ENCODE measurements at regions not wholly inside any gene's neighbourhood (a gene's known extent, or its start where the extent isn't known, plus 50 kb on each side); places are given as distances from the start of the nearest gene placed in this dataset.

DNA sequence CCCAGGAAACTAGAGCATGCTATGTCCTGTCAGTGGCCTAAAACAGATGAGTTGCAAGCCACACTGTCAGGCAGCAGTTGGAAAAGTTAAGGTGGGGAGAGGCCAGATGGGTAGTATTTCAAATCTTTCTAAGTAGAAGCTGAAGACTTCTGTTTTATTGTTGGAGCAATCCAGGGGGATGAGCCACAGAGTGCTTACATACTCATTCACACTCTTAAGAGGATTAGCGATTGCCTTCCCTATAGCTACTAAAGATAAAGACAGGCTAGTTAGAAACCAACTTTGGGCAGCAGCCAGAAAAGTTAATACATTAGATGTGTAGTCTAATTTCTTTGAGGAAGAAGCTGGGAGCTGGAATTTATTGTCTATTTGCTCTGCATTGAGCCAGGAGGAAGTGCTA is 61.7 kb upstream of the ELAVL2 start:
- TF ChIP-seq GABPA (IDR thresholded peaks at IDR 0.05; ENCODE audit: low read depth) (no peak), POLR2AphosphoS5 (IDR thresholded peaks at IDR 0.05; ENCODE audit: low read depth) (no peak), SPI1 (IDR thresholded peaks at IDR 0.05; ENCODE audit: borderline replicate concordance, low read depth) (no peak)
- TF ChIP-seq, protein P1, sequence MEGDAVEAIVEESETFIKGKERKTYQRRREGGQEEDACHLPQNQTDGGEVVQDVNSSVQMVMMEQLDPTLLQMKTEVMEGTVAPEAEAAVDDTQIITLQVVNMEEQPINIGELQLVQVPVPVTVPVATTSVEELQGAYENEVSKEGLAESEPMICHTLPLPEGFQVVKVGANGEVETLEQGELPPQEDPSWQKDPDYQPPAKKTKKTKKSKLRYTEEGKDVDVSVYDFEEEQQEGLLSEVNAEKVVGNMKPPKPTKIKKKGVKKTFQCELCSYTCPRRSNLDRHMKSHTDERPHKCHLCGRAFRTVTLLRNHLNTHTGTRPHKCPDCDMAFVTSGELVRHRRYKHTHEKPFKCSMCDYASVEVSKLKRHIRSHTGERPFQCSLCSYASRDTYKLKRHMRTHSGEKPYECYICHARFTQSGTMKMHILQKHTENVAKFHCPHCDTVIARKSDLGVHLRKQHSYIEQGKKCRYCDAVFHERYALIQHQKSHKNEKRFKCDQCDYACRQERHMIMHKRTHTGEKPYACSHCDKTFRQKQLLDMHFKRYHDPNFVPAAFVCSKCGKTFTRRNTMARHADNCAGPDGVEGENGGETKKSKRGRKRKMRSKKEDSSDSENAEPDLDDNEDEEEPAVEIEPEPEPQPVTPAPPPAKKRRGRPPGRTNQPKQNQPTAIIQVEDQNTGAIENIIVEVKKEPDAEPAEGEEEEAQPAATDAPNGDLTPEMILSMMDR (IDR thresholded peaks at IDR 0.05; ENCODE audit: insufficient read depth, low read length) = no peak
- TF ChIP-seq, protein P2, sequence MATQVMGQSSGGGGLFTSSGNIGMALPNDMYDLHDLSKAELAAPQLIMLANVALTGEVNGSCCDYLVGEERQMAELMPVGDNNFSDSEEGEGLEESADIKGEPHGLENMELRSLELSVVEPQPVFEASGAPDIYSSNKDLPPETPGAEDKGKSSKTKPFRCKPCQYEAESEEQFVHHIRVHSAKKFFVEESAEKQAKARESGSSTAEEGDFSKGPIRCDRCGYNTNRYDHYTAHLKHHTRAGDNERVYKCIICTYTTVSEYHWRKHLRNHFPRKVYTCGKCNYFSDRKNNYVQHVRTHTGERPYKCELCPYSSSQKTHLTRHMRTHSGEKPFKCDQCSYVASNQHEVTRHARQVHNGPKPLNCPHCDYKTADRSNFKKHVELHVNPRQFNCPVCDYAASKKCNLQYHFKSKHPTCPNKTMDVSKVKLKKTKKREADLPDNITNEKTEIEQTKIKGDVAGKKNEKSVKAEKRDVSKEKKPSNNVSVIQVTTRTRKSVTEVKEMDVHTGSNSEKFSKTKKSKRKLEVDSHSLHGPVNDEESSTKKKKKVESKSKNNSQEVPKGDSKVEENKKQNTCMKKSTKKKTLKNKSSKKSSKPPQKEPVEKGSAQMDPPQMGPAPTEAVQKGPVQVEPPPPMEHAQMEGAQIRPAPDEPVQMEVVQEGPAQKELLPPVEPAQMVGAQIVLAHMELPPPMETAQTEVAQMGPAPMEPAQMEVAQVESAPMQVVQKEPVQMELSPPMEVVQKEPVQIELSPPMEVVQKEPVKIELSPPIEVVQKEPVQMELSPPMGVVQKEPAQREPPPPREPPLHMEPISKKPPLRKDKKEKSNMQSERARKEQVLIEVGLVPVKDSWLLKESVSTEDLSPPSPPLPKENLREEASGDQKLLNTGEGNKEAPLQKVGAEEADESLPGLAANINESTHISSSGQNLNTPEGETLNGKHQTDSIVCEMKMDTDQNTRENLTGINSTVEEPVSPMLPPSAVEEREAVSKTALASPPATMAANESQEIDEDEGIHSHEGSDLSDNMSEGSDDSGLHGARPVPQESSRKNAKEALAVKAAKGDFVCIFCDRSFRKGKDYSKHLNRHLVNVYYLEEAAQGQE (IDR thresholded peaks at IDR 0.05; ENCODE audit: insufficient replicate concordance, low read depth) = no peak
- H3K27ac ChIP-seq (replicated peaks) = no peak overlapping the region
- no peak overlapping the region for H3K4me3 ChIP-seq (replicated peaks; ENCODE audit: insufficient read depth, low read length)
- no peak for DNase-seq (ENCODE audit: low read depth in 1 of 2, low spot score in 1 of 2)
- H3K27me3 ChIP-seq (ENCODE audit: insufficient read depth, poor library complexity, severe bottlenecking) = no peaks in the 10 kb centered on the region

Data from HL-60 (cell line).